GM23338 (cell line): ENCODE measurements at regions not wholly inside any gene's neighbourhood (a gene's known extent, or its start where the extent isn't known, plus 50 kb on each side); places are given as distances from the start of the nearest gene placed in this dataset.

Experiments used
- ATAC-seq: fragments of 200-7000 bp; cut with Tn5 transposase; 3 replicates; pipeline ENCODE4 v1.9.1; 2020
- DNase-seq: peaks from one replicate; pipeline ENCODE4 v3.0.0-alpha.2; 2015; ENCODE audit warnings: low spot score
- H2AFZ ChIP-seq: fragments of 200-600 bp; sonication (generic); 2 replicates; pipeline ENCODE4 v1.8.0; 2016; ENCODE audit warnings: antibody characterized with exemption, mild to moderate bottlenecking, moderate library complexity
- H3F3A ChIP-seq: fragments of 200-600 bp; sonication (generic); replicated peaks from 2 replicates; pipeline ENCODE4 v1.8.0; 2017; ENCODE audit warnings: antibody characterized with exemption, mixed run types, low read depth
- H3K27ac ChIP-seq: fragments of 200-600 bp; sonication (generic); 2 replicates; pipeline ENCODE4 v1.6.1; 2016; ENCODE audit warnings: low read depth
- H3K27me3 ChIP-seq: fragments of 200-600 bp; sonication (generic); 2 replicates; pipeline ENCODE4 v1.8.0; 2016; ENCODE audit warnings: mild to moderate bottlenecking, mixed run types, moderate library complexity; ENCODE audit not compliant: insufficient read depth
- H3K36me3 ChIP-seq: fragments of 200-600 bp; sonication (generic); 2 replicates; pipeline ENCODE4 v1.8.0; 2016; ENCODE audit warnings: mild to moderate bottlenecking; ENCODE audit not compliant: insufficient read depth
- H3K4me1 ChIP-seq: fragments of 200-600 bp; sonication (generic); 2 replicates; pipeline ENCODE4 v1.8.0; 2016; ENCODE audit warnings: mild to moderate bottlenecking, moderate library complexity; ENCODE audit not compliant: insufficient read depth
- H3K4me2 ChIP-seq: fragments of 200-600 bp; sonication (generic); 2 replicates; pipeline ENCODE4 v1.7.1; 2017; ENCODE audit warnings: mixed run types
- H3K4me3 ChIP-seq: fragments of 200-600 bp; sonication (generic); 2 replicates; pipeline ENCODE4 v1.6.1; 2016; ENCODE audit warnings: mixed run types
- H3K79me2 ChIP-seq: fragments of 200-600 bp; sonication (generic); replicated peaks from 2 replicates; pipeline ENCODE4 v1.8.0; 2017; ENCODE audit warnings: mild to moderate bottlenecking; ENCODE audit not compliant: insufficient read depth
- H3K9me2 ChIP-seq: fragments of 200-600 bp; sonication (generic); 2 replicates; pipeline ENCODE4 v1.8.0; 2017; ENCODE audit not compliant: insufficient read depth
- H4K20me1 ChIP-seq: fragments of 200-600 bp; sonication (generic); replicated peaks from 2 replicates; pipeline ENCODE4 v1.8.0; 2017; ENCODE audit warnings: mild to moderate bottlenecking; ENCODE audit not compliant: insufficient read depth
- H3K27ac Mint-ChIP-seq: 2 replicates; pipeline ENCODE4 v1.8.0; 2020; ENCODE audit warnings: inconsistent platforms, mild to moderate bottlenecking, moderate library complexity, mixed read lengths
- H3K27me3 Mint-ChIP-seq: 3 replicates; pipeline ENCODE4 v1.8.0; 2022; ENCODE audit warnings: low read depth, mild to moderate bottlenecking, moderate library complexity, mixed read lengths, inconsistent platforms; ENCODE audit not compliant: insufficient read depth, poor library complexity
- H3K36me3 Mint-ChIP-seq: 3 replicates; pipeline ENCODE4 v1.8.0; 2021; ENCODE audit warnings: low read depth, mild to moderate bottlenecking, inconsistent platforms, moderate library complexity, mixed read lengths
- H3K4me1 Mint-ChIP-seq: 3 replicates; pipeline ENCODE4 v1.8.0; 2020; ENCODE audit warnings: mild to moderate bottlenecking, inconsistent platforms, mixed read lengths
- H3K4me3 Mint-ChIP-seq: 3 replicates; pipeline ENCODE4 v1.8.0; 2021; ENCODE audit warnings: moderate library complexity, mild to moderate bottlenecking, inconsistent platforms, mixed read lengths
- H3K9me3 Mint-ChIP-seq: 3 replicates; pipeline ENCODE4 v1.8.0; 2020; ENCODE audit warnings: moderate library complexity, mild to moderate bottlenecking, inconsistent platforms, mixed read lengths
- EZH2 ChIP-seq: fragments of 200-600 bp; sonication (generic); IDR thresholded peaks from one replicate; pipeline ENCODE4 v1.8.0; 2017; ENCODE audit warnings: antibody characterized with exemption, mild to moderate bottlenecking, low read depth; ENCODE audit not compliant: unreplicated experiment
- EZH2phosphoT487 ChIP-seq: fragments of 200-600 bp; sonication (generic); IDR thresholded peaks from one replicate; pipeline ENCODE4 v1.8.1; 2018; ENCODE audit warnings: antibody characterized with exemption; ENCODE audit not compliant: unreplicated experiment
- JUNB ChIP-seq: IDR thresholded peaks from one replicate; pipeline ENCODE4 v1.6.1; 2016; ENCODE audit warnings: antibody characterized with exemption; ENCODE audit not compliant: unreplicated experiment
- NANOG ChIP-seq: IDR thresholded peaks from 2 replicates; pipeline ENCODE4 v1.6.1; 2016; ENCODE audit warnings: antibody characterized with exemption, borderline replicate concordance
- POLR2AphosphoS5 ChIP-seq: IDR thresholded peaks from 2 replicates; pipeline ENCODE4 v1.6.1; 2016; ENCODE audit warnings: antibody characterized with exemption, low read depth
- REST ChIP-seq: IDR thresholded peaks from one replicate; pipeline ENCODE4 v1.6.1; 2018; ENCODE audit warnings: antibody characterized with exemption; ENCODE audit not compliant: unreplicated experiment
- STAT1 ChIP-seq: IDR thresholded peaks from one replicate; pipeline ENCODE4 v1.6.1; 2016; ENCODE audit warnings: antibody characterized with exemption; ENCODE audit not compliant: unreplicated experiment
- ZNF114 ChIP-seq: fragments of 250-450 bp; sonication (Bioruptor Pico); IDR thresholded peaks from 2 replicates; pipeline ENCODE4 v1.5.0; 2020; ENCODE audit warnings: mild to moderate bottlenecking, moderate library complexity
- ZNF331 ChIP-seq: fragments of 250-450 bp; sonication (Bioruptor Pico); IDR thresholded peaks from 2 replicates; pipeline ENCODE4 v1.5.0; 2020; ENCODE audit warnings: low read depth, mild to moderate bottlenecking, moderate library complexity
- ZNF462 ChIP-seq: fragments of 250-450 bp; sonication (Bioruptor Pico); IDR thresholded peaks from 2 replicates; pipeline ENCODE4 v1.5.0; 2020; ENCODE audit warnings: mild to moderate bottlenecking, moderate library complexity
- TF ChIP-seq, protein P1 (sequence below), 2 experiments: fragments of 200-600 bp in 1 of 2; sonication (generic) in 1 of 2; conservative IDR thresholded peaks; 2 replicates each; pipeline versions ENCODE4 v1.5.1 to v1.6.1; 2016 to 2017; ENCODE audit warnings: antibody characterized with exemption in 2 of 2, low read depth in 2 of 2, mild to moderate bottlenecking in 2 of 2, moderate library complexity in 1 of 2
- TF ChIP-seq, protein P2 (sequence below): IDR thresholded peaks from 2 replicates; pipeline ENCODE4 v1.6.1; 2016; ENCODE audit warnings: antibody characterized with exemption

DNA sequence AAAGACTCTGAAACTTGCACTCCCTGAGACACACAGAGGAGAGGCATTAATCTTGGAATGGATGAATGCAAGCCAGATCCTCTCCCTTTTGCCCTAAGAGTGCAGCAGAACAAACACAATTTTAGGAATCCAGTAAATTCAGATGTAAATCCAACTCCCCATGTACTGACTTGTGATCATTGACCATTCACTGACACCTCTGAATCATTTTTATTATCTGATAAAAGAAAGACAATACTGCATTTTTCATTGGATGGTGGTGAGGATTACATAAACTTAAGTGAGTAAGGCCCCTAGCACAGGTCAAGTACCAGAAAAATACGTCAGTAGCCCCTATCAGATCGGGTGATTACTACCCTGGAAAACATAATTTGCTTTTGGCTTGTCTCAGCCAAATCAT, 782.9 kb upstream of the API5 start:
- Histone ChIP-seq H2AFZ (peak overlapping the region; percentile 57; the same call in 1 of the 2 replicates), H4K20me1 (no peaks in the 10 kb centered on the region), H3K27me3 (no peaks in the 10 kb centered on the region), H3K4me1 (peaks cover 16% of the 10 kb centered on the region; the same call in 1 of the 2 replicates), H3K4me2 (no peak overlapping the region), H3K36me3 (no peaks in the 10 kb centered on the region), H3K27ac (no peak overlapping the region), H3K4me3 (no peak overlapping the region), H3K9me2 (no peaks in the 10 kb centered on the region), H3F3A (no peaks in the 10 kb centered on the region), H3K79me2 (no peaks in the 10 kb centered on the region)
- TF ChIP-seq, protein P1, sequence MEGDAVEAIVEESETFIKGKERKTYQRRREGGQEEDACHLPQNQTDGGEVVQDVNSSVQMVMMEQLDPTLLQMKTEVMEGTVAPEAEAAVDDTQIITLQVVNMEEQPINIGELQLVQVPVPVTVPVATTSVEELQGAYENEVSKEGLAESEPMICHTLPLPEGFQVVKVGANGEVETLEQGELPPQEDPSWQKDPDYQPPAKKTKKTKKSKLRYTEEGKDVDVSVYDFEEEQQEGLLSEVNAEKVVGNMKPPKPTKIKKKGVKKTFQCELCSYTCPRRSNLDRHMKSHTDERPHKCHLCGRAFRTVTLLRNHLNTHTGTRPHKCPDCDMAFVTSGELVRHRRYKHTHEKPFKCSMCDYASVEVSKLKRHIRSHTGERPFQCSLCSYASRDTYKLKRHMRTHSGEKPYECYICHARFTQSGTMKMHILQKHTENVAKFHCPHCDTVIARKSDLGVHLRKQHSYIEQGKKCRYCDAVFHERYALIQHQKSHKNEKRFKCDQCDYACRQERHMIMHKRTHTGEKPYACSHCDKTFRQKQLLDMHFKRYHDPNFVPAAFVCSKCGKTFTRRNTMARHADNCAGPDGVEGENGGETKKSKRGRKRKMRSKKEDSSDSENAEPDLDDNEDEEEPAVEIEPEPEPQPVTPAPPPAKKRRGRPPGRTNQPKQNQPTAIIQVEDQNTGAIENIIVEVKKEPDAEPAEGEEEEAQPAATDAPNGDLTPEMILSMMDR (conservative IDR thresholded peaks at IDR 0.05; ENCODE audit: low read depth in 2 of 2) = no peak
- TF ChIP-seq EZH2 (no peak), POLR2AphosphoS5 (no peak), ZNF462 (CRISPR knock-in tag) (no peak), ZNF331 (CRISPR knock-in tag) (no peak), EZH2phosphoT487 (no peak), STAT1 (no peak), REST (no peak), ZNF114 (CRISPR knock-in tag) (no peak), NANOG (no peak), JUNB (no peak)
- TF ChIP-seq, protein P2, sequence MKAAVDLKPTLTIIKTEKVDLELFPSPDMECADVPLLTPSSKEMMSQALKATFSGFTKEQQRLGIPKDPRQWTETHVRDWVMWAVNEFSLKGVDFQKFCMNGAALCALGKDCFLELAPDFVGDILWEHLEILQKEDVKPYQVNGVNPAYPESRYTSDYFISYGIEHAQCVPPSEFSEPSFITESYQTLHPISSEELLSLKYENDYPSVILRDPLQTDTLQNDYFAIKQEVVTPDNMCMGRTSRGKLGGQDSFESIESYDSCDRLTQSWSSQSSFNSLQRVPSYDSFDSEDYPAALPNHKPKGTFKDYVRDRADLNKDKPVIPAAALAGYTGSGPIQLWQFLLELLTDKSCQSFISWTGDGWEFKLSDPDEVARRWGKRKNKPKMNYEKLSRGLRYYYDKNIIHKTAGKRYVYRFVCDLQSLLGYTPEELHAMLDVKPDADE = no peak
- H3K27ac Mint-ChIP-seq = no peak overlapping the region
- peaks cover 62% of the 10 kb centered on the region for H3K9me3 Mint-ChIP-seq
- H3K4me1 Mint-ChIP-seq = peaks cover 15% of the 10 kb centered on the region
- H3K27me3 Mint-ChIP-seq = no peaks in the 10 kb centered on the region
- H3K4me3 Mint-ChIP-seq = no peak overlapping the region
- ATAC-seq = no peak
- no peak for DNase-seq
- no peaks in the 10 kb centered on the region for H3K36me3 Mint-ChIP-seq
